Adrenal gland (tissue), 5 donors: ENCODE measurements at regions not wholly inside any gene's neighbourhood (a gene's known extent, or its start where the extent isn't known, plus 50 kb on each side); places are given as distances from the start of the nearest gene placed in this dataset.

Source experiments
- CTCF ChIP-seq, 6 experiments: fragments of 450-650 bp in 4 of 6; fragments of 200-600 bp in 2 of 6; sonication (generic) in 1 of 6; IDR thresholded peaks; 1 replicate in 5 of 6; 2 replicates in 1 of 6; pipeline versions ENCODE4 v1.5.1 to v1.8.0; 2016 to 2021; ENCODE audit warnings: antibody characterized with exemption in 6 of 6, mild to moderate bottlenecking in 2 of 6, moderate library complexity in 1 of 6
- POLR2A ChIP-seq, 2 donors: fragments of 450-650 bp; IDR thresholded peaks; one replicate each; pipeline ENCODE4 v1.6.1; 2017; ENCODE audit warnings: antibody characterized with exemption in 2 of 2, mild to moderate bottlenecking in 2 of 2, moderate library complexity in 1 of 2
- donor health status: DM: no; HTN: no; CAD: no.

- no peak for TF ChIP-seq CTCF (IDR thresholded peaks at IDR 0.05)
- TF ChIP-seq POLR2A (IDR thresholded peaks at IDR 0.05): no peak
Observed at GRCh38 chr2:14348247-14348646, 284.3 kb upstream of the LRATD1 start.
